ENCODE measurements at regions not wholly inside any gene's neighbourhood (a gene's known extent, or its start where the extent isn't known, plus 50 kb on each side); places are given as distances from the start of the nearest gene placed in this dataset.

DNA sequence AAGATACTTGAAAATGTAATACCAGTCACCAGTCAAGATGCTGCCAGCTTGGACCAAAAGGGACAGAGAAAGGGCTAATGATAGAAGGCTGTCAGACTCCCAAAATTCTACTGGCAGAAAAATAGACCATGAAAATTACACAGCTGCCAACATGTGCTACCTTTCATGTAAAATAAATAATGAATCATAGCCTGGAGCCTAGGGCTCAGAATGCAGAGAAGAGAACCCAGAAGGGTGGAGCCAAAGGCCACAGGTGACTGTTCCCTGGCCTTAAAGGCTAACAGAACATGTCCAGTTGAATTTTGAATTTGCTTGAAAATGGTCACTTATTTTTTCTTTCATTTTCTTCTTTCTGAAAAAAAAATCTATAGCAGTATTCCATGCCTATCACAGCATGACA is 1827.0 kb upstream of the MIR17HG start:
- TF ChIP-seq, protein P1, sequence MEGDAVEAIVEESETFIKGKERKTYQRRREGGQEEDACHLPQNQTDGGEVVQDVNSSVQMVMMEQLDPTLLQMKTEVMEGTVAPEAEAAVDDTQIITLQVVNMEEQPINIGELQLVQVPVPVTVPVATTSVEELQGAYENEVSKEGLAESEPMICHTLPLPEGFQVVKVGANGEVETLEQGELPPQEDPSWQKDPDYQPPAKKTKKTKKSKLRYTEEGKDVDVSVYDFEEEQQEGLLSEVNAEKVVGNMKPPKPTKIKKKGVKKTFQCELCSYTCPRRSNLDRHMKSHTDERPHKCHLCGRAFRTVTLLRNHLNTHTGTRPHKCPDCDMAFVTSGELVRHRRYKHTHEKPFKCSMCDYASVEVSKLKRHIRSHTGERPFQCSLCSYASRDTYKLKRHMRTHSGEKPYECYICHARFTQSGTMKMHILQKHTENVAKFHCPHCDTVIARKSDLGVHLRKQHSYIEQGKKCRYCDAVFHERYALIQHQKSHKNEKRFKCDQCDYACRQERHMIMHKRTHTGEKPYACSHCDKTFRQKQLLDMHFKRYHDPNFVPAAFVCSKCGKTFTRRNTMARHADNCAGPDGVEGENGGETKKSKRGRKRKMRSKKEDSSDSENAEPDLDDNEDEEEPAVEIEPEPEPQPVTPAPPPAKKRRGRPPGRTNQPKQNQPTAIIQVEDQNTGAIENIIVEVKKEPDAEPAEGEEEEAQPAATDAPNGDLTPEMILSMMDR (IDR thresholded peaks at IDR 0.05; ENCODE audit: low read depth, low read length, missing input control): no peak
- TF ChIP-seq YY1 (IDR thresholded peaks at IDR 0.05) (no peak), NR2F2 (IDR thresholded peaks at IDR 0.05) (no peak), RXRA (IDR thresholded peaks at IDR 0.05) (no peak), SP1 (IDR thresholded peaks at IDR 0.05) (no peak), FOXA1 (IDR thresholded peaks at IDR 0.05) (no peak), TAF1 (conservative IDR thresholded peaks at IDR 0.05) (no peak)
- TF ChIP-seq, protein P2, sequence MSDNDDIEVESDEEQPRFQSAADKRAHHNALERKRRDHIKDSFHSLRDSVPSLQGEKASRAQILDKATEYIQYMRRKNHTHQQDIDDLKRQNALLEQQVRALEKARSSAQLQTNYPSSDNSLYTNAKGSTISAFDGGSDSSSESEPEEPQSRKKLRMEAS (IDR thresholded peaks at IDR 0.05): no peak
- TF ChIP-seq, protein P3, sequence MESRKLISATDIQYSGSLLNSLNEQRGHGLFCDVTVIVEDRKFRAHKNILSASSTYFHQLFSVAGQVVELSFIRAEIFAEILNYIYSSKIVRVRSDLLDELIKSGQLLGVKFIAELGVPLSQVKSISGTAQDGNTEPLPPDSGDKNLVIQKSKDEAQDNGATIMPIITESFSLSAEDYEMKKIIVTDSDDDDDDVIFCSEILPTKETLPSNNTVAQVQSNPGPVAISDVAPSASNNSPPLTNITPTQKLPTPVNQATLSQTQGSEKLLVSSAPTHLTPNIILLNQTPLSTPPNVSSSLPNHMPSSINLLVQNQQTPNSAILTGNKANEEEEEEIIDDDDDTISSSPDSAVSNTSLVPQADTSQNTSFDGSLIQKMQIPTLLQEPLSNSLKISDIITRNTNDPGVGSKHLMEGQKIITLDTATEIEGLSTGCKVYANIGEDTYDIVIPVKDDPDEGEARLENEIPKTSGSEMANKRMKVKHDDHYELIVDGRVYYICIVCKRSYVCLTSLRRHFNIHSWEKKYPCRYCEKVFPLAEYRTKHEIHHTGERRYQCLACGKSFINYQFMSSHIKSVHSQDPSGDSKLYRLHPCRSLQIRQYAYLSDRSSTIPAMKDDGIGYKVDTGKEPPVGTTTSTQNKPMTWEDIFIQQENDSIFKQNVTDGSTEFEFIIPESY (IDR thresholded peaks at IDR 0.05): no peak

Data from liver (tissue), 3 donors.